NCI-H2227 treated with DMSO at 0.1 percent for 48 hours (cell line): ENCODE measurements at regions not wholly inside any gene's neighbourhood (a gene's known extent, or its start where the extent isn't known, plus 50 kb on each side); places are given as distances from the start of the nearest gene placed in this dataset.

ENCODE experiments used
- DNase-seq: peaks from one replicate; lab custom pipeline; 2025; lab: John Stamatoyannopoulos, UW

DNA sequence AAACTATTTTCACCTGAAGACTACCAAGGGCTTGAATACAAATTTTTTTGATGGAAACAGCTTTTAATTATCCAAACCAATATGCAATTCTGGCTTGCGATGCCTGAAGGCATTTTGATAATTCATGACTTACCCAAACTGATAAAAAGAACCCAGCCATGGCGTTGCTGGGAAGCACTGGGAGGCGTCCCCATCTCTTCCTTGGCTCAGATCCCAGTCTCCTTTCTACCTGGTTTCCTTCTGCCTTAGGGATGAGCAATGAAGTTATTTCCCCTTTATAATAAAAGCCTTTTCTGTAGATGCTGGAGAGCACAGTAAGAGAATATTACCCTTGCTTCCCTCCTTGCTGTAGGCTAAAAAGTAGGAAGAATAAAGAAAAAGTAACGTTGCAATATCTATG is 129.1 kb upstream of the ANK3 start:
- no peak for DNase-seq

- DNase-seq, result no peak
These were observed 128.1 kb upstream of the ANK3 start for GRCh38 chr10:60517805-60518204.

DNA sequence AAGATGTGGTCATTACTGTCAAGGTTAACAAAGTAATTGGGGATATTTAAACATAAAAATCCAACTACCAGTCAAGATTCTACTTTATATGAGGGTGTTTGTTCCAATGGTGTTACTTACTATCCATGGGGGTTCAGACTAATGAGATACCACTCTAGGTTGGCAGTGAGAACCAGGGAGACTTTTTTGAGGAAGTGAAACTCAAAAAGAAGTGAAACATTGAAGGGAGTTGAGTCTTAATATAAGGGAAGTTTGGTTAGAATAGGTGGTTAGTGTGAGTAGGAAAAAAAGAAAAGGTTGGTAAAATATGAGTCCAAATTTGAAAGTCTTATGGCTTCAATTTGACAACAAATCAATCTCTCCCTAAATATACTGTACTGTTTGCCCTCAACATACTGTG is 123.6 kb upstream of the ANK3 start:
- DNase-seq, result no peak

DNA sequence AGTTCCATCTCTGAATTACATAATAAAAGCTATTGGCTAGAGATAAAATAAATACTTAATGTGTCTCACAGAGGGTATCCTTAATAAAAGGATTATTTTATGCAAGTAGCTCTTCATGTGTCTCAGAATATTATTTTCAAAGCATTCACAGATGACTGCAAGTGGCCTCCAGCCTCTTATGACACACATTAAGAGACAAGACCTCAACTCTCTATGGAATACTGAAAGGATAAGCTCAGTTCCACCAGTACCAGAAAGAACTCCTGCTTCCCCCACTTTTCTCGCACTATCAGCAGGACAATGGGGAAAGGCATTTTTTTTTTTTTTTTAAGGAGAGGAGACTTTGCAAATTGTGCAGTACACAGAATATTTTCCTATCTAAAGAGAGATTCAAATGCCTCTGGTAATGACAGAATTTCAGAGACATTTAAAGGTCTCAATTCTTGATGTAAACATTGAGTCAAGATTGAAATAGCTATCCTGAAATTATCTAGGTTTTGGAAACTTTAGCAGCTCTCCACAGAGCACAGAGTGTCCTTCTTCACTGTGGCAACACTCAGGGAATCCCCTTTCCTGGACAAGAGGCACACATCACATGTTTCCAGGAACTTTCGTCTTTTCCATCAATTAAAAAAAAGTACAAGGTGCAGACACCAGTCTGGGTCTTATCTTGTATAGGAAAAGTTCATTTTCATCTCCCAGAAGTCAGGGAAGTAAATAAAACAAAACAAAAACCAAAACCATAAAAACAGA is 122.0 kb upstream of the ANK3 start:
- no peak for DNase-seq

DNA sequence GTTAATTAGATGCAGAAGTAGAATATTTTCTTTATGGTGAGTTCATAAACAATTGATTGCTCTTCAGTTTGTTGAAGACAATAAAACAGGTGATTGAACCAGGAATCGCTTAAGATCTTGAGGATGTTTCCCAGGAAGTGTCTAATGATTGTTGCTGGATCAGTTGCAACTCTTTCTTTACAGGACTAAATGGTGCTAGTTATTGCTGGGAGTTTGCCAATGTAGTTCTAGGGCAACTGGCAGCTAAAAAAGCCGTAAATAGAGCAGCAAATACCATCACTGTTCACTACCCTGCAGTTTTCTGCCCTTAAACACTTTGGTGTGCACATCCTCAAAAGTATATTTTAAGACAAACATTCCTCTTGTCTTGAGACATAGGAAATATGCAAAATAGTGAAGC is 119.2 kb upstream of the ANK3 start:
- no peak for DNase-seq

GRCh38 chr10:60508037-60508436 is 118.4 kb upstream of the ANK3 start:
- no peak for DNase-seq

- no peak for DNase-seq
These were observed 112.9 kb upstream of the ANK3 start for GRCh38 chr10:60502621-60503020.

DNA sequence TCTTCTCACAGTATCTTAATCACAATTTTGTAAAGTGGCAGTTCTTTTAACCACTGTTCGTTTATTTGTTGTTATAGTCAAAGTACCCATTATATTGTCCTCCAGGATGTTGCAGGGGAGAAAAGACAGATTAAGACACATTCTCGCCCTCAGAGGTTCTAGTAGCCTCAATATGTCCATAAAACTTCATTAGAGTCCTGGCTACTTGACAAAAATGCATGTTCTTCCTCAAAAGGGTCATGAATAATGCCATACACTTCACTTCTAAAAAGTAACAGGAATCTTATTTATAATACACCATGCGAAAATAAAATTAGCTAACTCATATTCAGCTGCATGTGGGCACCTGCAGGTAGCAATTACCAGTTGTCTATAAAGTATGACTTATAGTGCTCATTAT is 109.3 kb upstream of the ANK3 start:
- DNase-seq, result no peak

DNA sequence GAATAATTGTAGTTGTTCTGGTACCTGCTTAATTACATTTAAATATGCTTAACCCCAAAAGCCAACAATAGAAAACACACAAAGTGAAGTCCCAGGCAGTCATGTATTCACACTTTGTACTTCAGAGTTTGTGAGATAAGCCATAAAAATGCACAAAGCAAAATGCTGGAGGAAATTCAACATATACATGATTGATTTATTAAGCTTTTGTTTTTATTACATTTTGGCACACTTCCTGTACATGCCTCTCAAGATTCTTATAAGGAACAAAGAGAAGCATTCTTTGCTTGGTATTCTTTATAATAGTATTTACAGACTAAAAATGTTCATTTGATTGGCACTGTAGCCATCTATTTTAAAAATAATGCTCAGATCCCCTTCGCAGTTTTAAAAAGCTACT is 107.7 kb upstream of the ANK3 start:
- DNase-seq, result no peak

- DNase-seq, result no peak
These were observed 106.5 kb upstream of the ANK3 start for GRCh38 chr10:60496181-60496580.

DNA sequence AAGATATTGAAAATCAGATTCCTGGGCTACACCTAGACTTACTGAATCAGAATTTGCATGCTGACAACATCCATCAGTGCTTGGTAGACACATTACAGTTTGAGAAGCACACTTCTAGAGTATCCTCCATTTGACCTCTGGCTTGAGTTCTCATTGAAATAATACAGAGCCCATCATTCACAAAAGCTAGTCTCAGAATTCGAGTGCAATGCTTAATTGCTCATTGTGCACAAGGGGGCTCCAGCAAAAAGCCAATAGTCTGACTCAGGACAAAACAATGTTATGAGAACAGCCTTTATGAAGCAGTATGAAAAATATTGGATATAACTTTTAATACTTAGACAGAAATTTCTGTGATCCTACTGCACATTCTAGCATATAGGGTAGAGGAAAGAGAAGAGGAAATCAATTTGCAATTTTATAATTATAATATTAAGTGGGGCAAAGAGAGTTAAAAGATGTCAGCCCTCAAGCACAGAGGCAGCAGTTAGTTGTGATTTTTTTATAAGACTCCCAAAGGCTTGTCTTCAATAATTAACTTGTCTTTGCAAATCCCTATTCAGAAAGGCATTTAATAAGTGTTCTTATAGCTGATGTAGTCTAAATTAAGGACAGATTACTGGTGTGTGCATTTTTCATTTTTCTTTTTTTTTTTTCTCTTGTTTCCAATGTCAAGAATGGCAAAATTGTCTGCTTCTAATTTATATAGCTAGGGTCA is 105.8 kb upstream of the ANK3 start:
- DNase-seq, result peak; percentile 10

GRCh38 chr10:60494774-60495173 is 105.1 kb upstream of the ANK3 start:
- DNase-seq, result no peak

GRCh38 chr10:60491162-60491561 is 101.5 kb upstream of the ANK3 start:
- DNase-seq, result no peak

- DNase-seq, result no peak
These were observed 100.3 kb upstream of the ANK3 start for GRCh38 chr10:60490013-60490412.

DNA sequence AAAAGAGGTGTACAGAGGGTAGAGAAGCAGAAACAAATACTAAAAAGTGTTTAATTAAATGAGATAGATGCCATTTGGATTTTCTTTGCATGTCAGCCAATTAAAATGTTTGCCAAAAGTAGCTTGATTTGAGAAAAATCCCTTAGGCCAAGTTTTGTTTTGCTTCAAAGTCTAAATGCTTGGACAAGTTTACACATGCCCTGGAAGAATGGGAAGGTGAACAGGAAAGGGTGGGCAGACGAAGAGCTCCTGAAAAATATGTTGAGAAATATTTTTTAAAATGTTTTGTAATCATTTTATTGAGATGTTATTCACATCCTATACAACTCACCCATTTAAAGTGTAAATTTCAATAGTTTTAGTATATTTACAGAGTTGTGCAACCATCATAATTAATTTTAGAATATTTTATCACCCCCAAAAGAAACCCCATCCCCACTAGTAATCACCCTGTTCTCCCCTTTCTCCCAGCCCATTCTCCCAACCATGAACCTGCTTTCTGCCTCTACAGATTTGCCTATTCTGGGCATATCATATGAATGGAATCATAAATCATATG is 98.5 kb upstream of the ANK3 start:
- no peak for DNase-seq

DNA sequence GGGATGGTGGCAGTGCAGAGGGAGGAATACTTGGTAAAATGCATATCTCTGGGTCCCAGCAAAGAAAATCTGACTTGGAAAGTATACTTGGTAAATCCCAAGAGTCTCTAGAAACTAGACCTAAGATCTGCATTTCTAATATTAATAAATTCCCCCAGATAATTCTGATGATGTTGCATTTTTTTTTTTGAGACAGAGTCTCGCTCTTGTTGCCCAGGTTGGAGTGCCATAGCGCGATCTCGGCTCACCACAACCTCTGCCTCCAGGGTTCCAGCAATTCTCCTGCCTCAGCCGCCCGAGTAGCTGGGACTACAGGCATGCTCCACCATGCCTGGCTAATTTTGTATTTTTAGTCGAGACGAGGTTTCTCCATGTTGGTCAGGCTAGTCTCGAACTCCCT is 97.9 kb upstream of the ANK3 start:
- DNase-seq, result no peak

DNA sequence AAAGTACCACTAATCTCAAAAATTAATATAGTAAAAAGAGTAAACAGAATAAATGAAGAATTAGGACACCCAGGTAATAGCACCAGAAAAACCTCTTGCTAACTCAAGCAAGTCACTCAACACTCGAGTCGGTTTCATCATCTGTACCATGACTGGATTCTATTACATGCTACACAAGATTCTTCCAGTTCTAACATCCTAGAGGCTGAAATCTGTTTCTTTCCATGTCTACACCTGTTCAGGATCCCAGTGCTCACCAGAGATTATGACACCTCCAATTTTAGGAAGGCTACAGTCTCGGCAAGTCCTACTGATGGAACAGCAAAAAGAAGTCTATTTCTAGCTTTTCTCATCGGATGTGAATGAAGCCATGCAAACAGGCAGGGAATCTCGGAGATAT is 95.3 kb upstream of the ANK3 start:
- no peak for DNase-seq

DNA sequence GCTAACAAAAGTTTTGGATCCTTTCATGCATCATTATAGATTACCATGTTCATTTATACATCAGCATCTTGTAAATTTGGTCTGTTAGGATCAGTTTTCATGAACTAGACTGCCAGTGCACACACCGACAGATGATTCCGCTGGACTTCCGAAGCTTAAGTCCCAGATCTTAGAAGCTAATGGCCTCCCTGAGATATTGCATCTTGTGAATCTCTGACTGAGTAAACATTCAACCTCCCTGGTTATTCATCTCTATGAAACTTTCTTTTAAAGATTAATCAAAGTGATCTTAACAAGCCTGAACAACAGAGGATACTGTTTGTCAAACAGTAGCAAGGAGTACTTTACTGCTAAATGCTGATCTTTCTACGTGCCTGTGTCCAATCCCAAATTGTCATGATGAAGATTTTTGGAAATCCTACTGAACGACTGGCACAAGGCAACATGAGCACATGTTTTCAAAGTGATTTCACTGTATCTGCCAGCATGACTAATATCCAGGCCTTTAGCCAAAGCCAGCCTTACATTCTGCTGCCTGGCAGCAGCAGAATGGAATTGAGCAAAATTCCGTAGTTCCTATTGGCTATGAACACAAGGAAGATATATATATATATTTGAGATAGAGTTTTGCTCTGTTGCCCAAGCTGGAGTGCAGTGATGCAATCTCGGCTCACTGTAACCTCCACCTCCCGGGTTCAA is 91.3 kb upstream of the ANK3 start:
- DNase-seq, result no peak

DNA sequence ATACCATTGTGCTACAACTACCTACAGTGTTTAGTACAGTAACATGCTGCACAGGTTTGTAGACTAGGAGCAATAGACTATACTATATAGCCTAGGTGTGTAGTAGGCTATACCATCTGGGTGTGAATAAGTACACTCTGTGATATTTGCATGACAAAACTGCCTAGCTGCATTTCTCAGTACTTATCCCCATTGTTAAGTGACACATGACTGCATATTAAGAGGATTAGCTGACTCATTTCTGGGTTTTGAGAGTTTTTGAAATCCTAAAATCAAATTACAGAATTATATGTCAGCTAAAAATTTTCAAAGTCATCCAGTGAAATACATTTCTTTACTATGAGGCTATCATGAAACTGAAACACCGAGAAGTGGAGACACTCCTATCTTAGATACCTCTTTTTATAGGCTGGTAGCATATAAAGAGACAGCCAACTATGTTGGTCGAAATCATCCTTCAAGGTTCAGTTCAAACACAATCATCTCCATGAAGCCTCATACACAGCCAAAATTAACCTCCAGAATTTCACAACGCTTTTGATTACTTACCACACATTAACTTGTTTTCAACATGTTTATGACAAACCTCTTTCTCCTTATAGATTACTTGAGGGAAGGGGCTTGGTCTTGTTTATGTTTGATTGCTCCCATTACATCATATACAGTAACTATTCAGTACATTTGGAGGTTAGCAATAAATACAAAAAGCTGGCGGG is 89.8 kb upstream of the ANK3 start:
- no peak for DNase-seq

- DNase-seq, result no peak
These were observed 86.8 kb upstream of the ANK3 start for GRCh38 chr10:60476451-60476850.

DNA sequence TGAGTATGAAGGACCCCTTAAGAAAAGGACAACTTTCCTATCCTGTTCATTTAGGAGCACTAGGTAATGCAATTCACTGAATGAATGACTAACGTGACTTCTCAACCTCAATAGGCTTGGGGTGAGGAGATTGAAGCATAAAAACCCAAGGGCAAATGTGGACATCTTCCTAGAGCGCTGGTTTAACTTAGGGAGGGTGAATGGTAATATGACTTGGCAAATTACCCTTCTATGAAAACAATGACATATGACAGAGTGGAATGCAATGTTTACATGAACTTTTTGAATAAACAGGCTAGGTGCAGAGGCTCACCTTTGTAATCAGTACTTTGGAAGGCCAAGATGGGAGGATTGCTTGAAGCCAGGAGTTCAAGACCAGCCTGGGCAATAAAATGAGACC is 83.9 kb upstream of the ANK3 start:
- DNase-seq, result no peak

GRCh38 chr10:60470091-60470490 is 80.4 kb upstream of the ANK3 start:
- DNase-seq, result no peak
